Tibial nerve (tissue), 4 donors: ENCODE measurements at regions not wholly inside any gene's neighbourhood (a gene's known extent, or its start where the extent isn't known, plus 50 kb on each side); places are given as distances from the start of the nearest gene placed in this dataset.

Source experiments
- DNase-seq, 2 donors: peaks; one replicate each; pipeline ENCODE4 v3.0.0-alpha.2; 2019; ENCODE audit warnings: low spot score in 2 of 2
- H3K27ac ChIP-seq, 4 donors: fragments of 200-600 bp; sonication (generic) in 3 of 4; one replicate each; pipeline ENCODE4 v1.5.1; 2017 to 2019; ENCODE audit warnings: mild to moderate bottlenecking in 1 of 4
- H3K27me3 ChIP-seq, 2 donors: fragments of 200-600 bp; sonication (generic) in 1 of 2; one replicate each; pipeline versions ENCODE4 v1.5.1 to v1.6.0; 2017 to 2019
- H3K36me3 ChIP-seq, 3 donors: fragments of 200-600 bp; sonication (generic); one replicate each; pipeline ENCODE4 v1.5.1; 2018 to 2019
- H3K4me1 ChIP-seq, 4 donors: fragments of 200-600 bp; sonication (generic) in 3 of 4; one replicate each; pipeline ENCODE4 v1.5.1; 2017 to 2019
- H3K4me3 ChIP-seq, 4 donors: fragments of 200-600 bp; sonication (generic) in 3 of 4; one replicate each; pipeline ENCODE4 v1.5.1; 2017 to 2019; ENCODE audit warnings: mild to moderate bottlenecking in 1 of 4, moderate library complexity in 1 of 4
- H3K9me3 ChIP-seq, 4 donors: fragments of 200-600 bp; sonication (generic) in 3 of 4; one replicate each; pipeline ENCODE4 v1.5.1; 2017 to 2019
- CTCF ChIP-seq, 5 experiments: fragments of 200-600 bp in 3 of 5; fragments of 450-650 bp in 2 of 5; sonication (generic) in 3 of 5; IDR thresholded peaks; one replicate each; pipeline ENCODE4 v1.5.1; 2016 to 2019; ENCODE audit warnings: antibody characterized with exemption in 5 of 5, mild to moderate bottlenecking in 3 of 5, moderate library complexity in 2 of 5
- EP300 ChIP-seq, 2 donors: sonication (generic); formaldehyde crosslinking; IDR thresholded peaks; one replicate each; pipeline ENCODE4 v1.6.1; 2017; ENCODE audit warnings: antibody characterized with exemption in 2 of 2, mild to moderate bottlenecking in 1 of 2
- POLR2A ChIP-seq, 2 donors: fragments of 450-650 bp; IDR thresholded peaks; one replicate each; pipeline ENCODE4 v1.6.1; 2017; ENCODE audit warnings: antibody characterized with exemption in 2 of 2, mild to moderate bottlenecking in 2 of 2, moderate library complexity in 2 of 2
- WGBS, 2 donors: methylation state at CpG; one replicate each; pipeline ENCODE4 v1.1.5; 2018; 5-methylcytosine and 5-hydroxymethylcytosine counted together

GRCh38 chr2:7265286-7265685 is 348.1 kb downstream of the RNF144A start:
- TF ChIP-seq CTCF (IDR thresholded peaks at IDR 0.05) (no peak), EP300 (IDR thresholded peaks at IDR 0.05) (no peak), POLR2A (IDR thresholded peaks at IDR 0.05) (no peak)
- Histone ChIP-seq H3K4me1 (no peaks in the 10 kb centered on the region), H3K36me3 (no peaks in the 10 kb centered on the region), H3K4me3 (no peak overlapping the region), H3K27me3 (no peaks in the 10 kb centered on the region), H3K9me3 (no peaks in the 10 kb centered on the region), H3K27ac (no peak overlapping the region)
- WGBS, 2 donors, result 73 to 85% methylated on average over 8 of the region's 8 CpGs
- DNase-seq, result no peak

GRCh38 chr2:7269106-7269643 is 352.0 kb downstream of the RNF144A start:
- Histone ChIP-seq H3K27me3 (no peaks in the 10 kb centered on the region), H3K9me3 (no peaks in the 10 kb centered on the region), H3K27ac (no peak overlapping the region), H3K36me3 (no peaks in the 10 kb centered on the region), H3K4me1 (no peaks in the 10 kb centered on the region), H3K4me3 (no peak overlapping the region)
- no peak for TF ChIP-seq POLR2A (IDR thresholded peaks at IDR 0.05)
- TF ChIP-seq EP300 (IDR thresholded peaks at IDR 0.05), result no peak
- TF ChIP-seq CTCF (IDR thresholded peaks at IDR 0.05), result no peak
- no peak for DNase-seq
- WGBS, 2 donors, result 95 to 96% methylated on average over 8 of the region's 8 CpGs

GRCh38 chr2:7270011-7270431 is 352.8 kb downstream of the RNF144A start:
- Histone ChIP-seq H3K27me3 (no peaks in the 10 kb centered on the region), H3K4me1 (no peaks in the 10 kb centered on the region), H3K4me3 (no peak overlapping the region), H3K27ac (no peak overlapping the region), H3K36me3 (no peaks in the 10 kb centered on the region), H3K9me3 (no peaks in the 10 kb centered on the region)
- TF ChIP-seq EP300 (IDR thresholded peaks at IDR 0.05) (no peak), CTCF (IDR thresholded peaks at IDR 0.05) (no peak), POLR2A (IDR thresholded peaks at IDR 0.05) (no peak)
- DNase-seq, result no peak
- WGBS, 2 donors, result 63 to 78% methylated on average over 7 of the region's 7 CpGs

- Histone ChIP-seq H3K27me3 (no peaks in the 10 kb centered on the region), H3K36me3 (no peaks in the 10 kb centered on the region), H3K4me1 (no peaks in the 10 kb centered on the region), H3K27ac (no peak overlapping the region), H3K4me3 (no peak overlapping the region), H3K9me3 (no peaks in the 10 kb centered on the region)
- DNase-seq, result no peak
- WGBS, 2 donors, result 68 to 77% methylated on average over 3 of the region's 3 CpGs
- no peak for TF ChIP-seq POLR2A (IDR thresholded peaks at IDR 0.05)
- TF ChIP-seq CTCF (IDR thresholded peaks at IDR 0.05), result no peak
- no peak for TF ChIP-seq EP300 (IDR thresholded peaks at IDR 0.05)
Measured at GRCh38 chr2:7272210-7272609, 355.0 kb downstream of the RNF144A start.

- H3K27ac ChIP-seq, result no peak overlapping the region
- no peaks in the 10 kb centered on the region for H3K27me3 ChIP-seq
- no peaks in the 10 kb centered on the region for H3K36me3 ChIP-seq
- no peak overlapping the region for H3K4me3 ChIP-seq
- no peaks in the 10 kb centered on the region for H3K9me3 ChIP-seq
- no peaks in the 10 kb centered on the region for H3K4me1 ChIP-seq
- TF ChIP-seq CTCF (IDR thresholded peaks at IDR 0.05), result no peak
- no peak for TF ChIP-seq EP300 (IDR thresholded peaks at IDR 0.05)
- TF ChIP-seq POLR2A (IDR thresholded peaks at IDR 0.05), result no peak
- no peak for DNase-seq
Measured at GRCh38 chr2:7278984-7279383, 361.8 kb downstream of the RNF144A start.
